ENCODE measurements at regions not wholly inside any gene's neighbourhood (a gene's known extent, or its start where the extent isn't known, plus 50 kb on each side); places are given as distances from the start of the nearest gene placed in this dataset.

GRCh38 chr2:149903626-149904025 is 316.1 kb upstream of the MMADHC start:
- Histone ChIP-seq H2AK5ac (ENCODE audit: insufficient read length, low read length) (no peak overlapping the region), H3K56ac (ENCODE audit: insufficient read length, low read depth, low read length) (no peak overlapping the region), H2AFZ (ENCODE audit: low read length) (no peak overlapping the region), H3K18ac (ENCODE audit: insufficient read length, low read depth, low read length) (no peak overlapping the region), H3K9ac (ENCODE audit: extremely low read depth, insufficient read length, low read length) (no peak overlapping the region), H3K4me2 (ENCODE audit: insufficient read depth, insufficient read length, low read length) (no peak overlapping the region), H3K4me1 (ENCODE audit: insufficient read depth, low read length) (peaks cover 8% of the 10 kb centered on the region), H3K23me2 (ENCODE audit: insufficient read length, low read depth, low read length, poor library complexity, severe bottlenecking) (no peaks in the 10 kb centered on the region), H3K79me1 (ENCODE audit: insufficient read depth, low read depth, low read length, poor library complexity, severe bottlenecking) (no peaks in the 10 kb centered on the region), H2BK120ac (ENCODE audit: low read depth, low read length, poor library complexity, severe bottlenecking) (no peak overlapping the region), H2BK15ac (ENCODE audit: low read depth, low read length) (no peak overlapping the region), H2BK5ac (ENCODE audit: insufficient read length, low read length) (no peak overlapping the region), H3K14ac (ENCODE audit: insufficient read depth, low read length) (no peak overlapping the region), H3K9me3 (ENCODE audit: control insufficient read depth, low read depth, low read length) (no peaks in the 10 kb centered on the region), H4K5ac (ENCODE audit: insufficient read length, low read depth, low read length) (no peak overlapping the region), H3K27ac (ENCODE audit: insufficient read length, low read depth, low read length) (no peak overlapping the region), H3K4ac (ENCODE audit: low read depth, low read length) (no peak overlapping the region), H3K23ac (ENCODE audit: insufficient read length, low read depth, low read length) (no peak overlapping the region), H3K79me2 (ENCODE audit: insufficient read depth, low read length) (no peaks in the 10 kb centered on the region), H3K27me3 (ENCODE audit: insufficient read depth, low read length) (no peaks in the 10 kb centered on the region), H4K20me1 (ENCODE audit: control insufficient read depth, insufficient read depth, insufficient read length) (no peaks in the 10 kb centered on the region), H2BK12ac (ENCODE audit: insufficient read length, low read depth, low read length) (no peak overlapping the region), H2BK20ac (ENCODE audit: low read depth, low read length, poor library complexity, severe bottlenecking) (no peak overlapping the region), H3T11ph (ENCODE audit: low read length) (no peak overlapping the region), H4K91ac (ENCODE audit: insufficient read length, low read depth, low read length) (no peak overlapping the region), H4K8ac (replicated peaks; ENCODE audit: insufficient read length, low read depth, low read length) (no peak overlapping the region)
- H3K4me3 Mint-ChIP-seq, result no peak overlapping the region
- H3K27ac Mint-ChIP-seq, result no peak overlapping the region
- WGBS (ENCODE audit: extremely low coverage, insufficient read length, low lambda C conversion rate), result no CpG with 5 or more reads among the region's 4 CpGs
- no peaks in the 10 kb centered on the region for H3K27me3 Mint-ChIP-seq (ENCODE audit: low read depth)
- no peaks in the 10 kb centered on the region for H3K9me3 Mint-ChIP-seq
- H3K4me1 Mint-ChIP-seq, result peaks cover 35% of the 10 kb centered on the region in 2 experiments
- no peak for DNase-seq
- no peak for TF ChIP-seq CTCF (conservative IDR thresholded peaks at IDR 0.05)
- H3K36me3 Mint-ChIP-seq (ENCODE audit: insufficient read depth in 1 of 3, low read depth in 3 of 3), result no peaks in the 10 kb centered on the region; a peak in 1 of 7 replicates
